ENCODE measurements at regions not wholly inside any gene's neighbourhood (a gene's known extent, or its start where the extent isn't known, plus 50 kb on each side); places are given as distances from the start of the nearest gene placed in this dataset.

DNA sequence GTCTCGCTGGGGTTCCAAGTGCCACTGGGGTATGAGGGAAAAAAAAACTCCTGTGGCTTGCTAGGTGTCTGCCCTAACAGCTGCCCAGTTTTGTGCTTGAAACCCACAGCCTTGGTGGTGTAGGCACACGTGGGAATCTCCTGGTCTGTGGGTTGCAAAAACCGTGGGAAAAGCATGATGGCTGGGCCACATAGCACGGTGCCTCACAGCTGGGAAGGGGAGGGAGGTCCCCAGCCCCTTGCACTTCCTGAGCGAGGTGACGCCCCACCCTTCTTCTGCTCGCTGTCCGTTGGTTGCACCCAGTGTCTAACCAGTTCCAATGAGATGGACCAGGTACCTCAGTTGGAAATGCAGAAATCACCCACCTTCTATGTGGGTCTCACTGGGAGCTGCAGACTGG lies 144.3 kb downstream of the KBTBD8 start:
- TF ChIP-seq POLR2A (IDR thresholded peaks at IDR 0.05; ENCODE audit: control extremely low read depth in 1 of 2, low read depth in 2 of 2, low read length in 2 of 2) (no peak), CTCF (IDR thresholded peaks at IDR 0.05; ENCODE audit: control extremely low read depth in 1 of 3, insufficient read depth in 1 of 3, low read depth in 1 of 3, low read length in 3 of 3) (no peak), EP300 (IDR thresholded peaks at IDR 0.05; ENCODE audit: borderline replicate concordance in 1 of 2, low read depth in 2 of 2, low read length in 2 of 2) (no peak), POLR2AphosphoS5 (IDR thresholded peaks at IDR 0.05; ENCODE audit: low read depth, low read length) (no peak), EGR1 (IDR thresholded peaks at IDR 0.05; ENCODE audit: borderline replicate concordance, low read depth, low read length) (no peak), RFX5 (IDR thresholded peaks at IDR 0.05; ENCODE audit: borderline replicate concordance, low read depth, low read length) (no peak), CEBPB (IDR thresholded peaks at IDR 0.05; ENCODE audit: low read depth, low read length) (no peak), JUN (IDR thresholded peaks at IDR 0.05; ENCODE audit: low read depth, low read length) (no peak), CREB1 (IDR thresholded peaks at IDR 0.05) (no peak), HDAC2 (IDR thresholded peaks at IDR 0.05; ENCODE audit: borderline replicate concordance in 1 of 2, low read depth in 2 of 2, low read length in 2 of 2) (no peak), MAFK (IDR thresholded peaks at IDR 0.05; ENCODE audit: low read depth, low read length) (no peak)
- TF ChIP-seq, protein P1, sequence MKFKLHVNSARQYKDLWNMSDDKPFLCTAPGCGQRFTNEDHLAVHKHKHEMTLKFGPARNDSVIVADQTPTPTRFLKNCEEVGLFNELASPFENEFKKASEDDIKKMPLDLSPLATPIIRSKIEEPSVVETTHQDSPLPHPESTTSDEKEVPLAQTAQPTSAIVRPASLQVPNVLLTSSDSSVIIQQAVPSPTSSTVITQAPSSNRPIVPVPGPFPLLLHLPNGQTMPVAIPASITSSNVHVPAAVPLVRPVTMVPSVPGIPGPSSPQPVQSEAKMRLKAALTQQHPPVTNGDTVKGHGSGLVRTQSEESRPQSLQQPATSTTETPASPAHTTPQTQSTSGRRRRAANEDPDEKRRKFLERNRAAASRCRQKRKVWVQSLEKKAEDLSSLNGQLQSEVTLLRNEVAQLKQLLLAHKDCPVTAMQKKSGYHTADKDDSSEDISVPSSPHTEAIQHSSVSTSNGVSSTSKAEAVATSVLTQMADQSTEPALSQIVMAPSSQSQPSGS (IDR thresholded peaks at IDR 0.05; ENCODE audit: low read length), result no peak

Measured in H1 (cell line).